ENCODE measurements at regions not wholly inside any gene's neighbourhood (a gene's known extent, or its start where the extent isn't known, plus 50 kb on each side); places are given as distances from the start of the nearest gene placed in this dataset.

DNA sequence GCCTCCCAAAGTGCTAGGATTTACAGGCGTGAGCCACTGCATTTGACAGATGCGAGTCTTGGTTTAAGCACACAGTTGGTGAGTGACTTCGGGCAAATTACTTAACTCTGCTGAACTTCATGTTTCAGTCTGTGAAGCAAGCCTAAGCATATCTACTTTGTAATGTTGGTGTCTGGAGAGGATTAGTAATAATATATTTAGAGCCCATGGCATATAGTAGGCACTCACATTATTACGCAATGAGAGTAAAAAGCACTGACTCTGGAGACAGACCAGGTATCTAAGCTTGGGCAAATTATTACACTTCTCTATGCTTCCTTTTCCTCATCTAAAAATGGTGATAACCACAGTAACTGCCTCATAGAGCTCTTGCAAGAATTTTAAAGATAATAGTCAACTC, 208.7 kb upstream of the P2RY1 start:
- Histone ChIP-seq H4K20me1 (replicated peaks; ENCODE audit: insufficient read depth) (no peaks in the 10 kb centered on the region), H3K4me3 (no peak overlapping the region), H3K27me3 (ENCODE audit: insufficient read depth) (no peaks in the 10 kb centered on the region), H3K4me1 (ENCODE audit: insufficient read depth) (0 out of 2 replicates have a peak, but pooled peaks cover 10% of the 10 kb centered on the region), H3K4me2 (no peak overlapping the region), H3K79me2 (replicated peaks; ENCODE audit: insufficient read depth) (no peaks in the 10 kb centered on the region), H3K9me2 (ENCODE audit: insufficient read depth) (no peaks in the 10 kb centered on the region; the same call in 1 of the 2 replicates), H3K36me3 (ENCODE audit: insufficient read depth) (no peaks in the 10 kb centered on the region), H3F3A (replicated peaks; ENCODE audit: low read depth) (no peaks in the 10 kb centered on the region), H2AFZ (peak overlapping the region; percentile 47), H3K27ac (ENCODE audit: low read depth) (no peak overlapping the region)
- H3K4me1 Mint-ChIP-seq = peaks cover 3% of the 10 kb centered on the region
- H3K9me3 Mint-ChIP-seq = no peaks in the 10 kb centered on the region
- H3K4me3 Mint-ChIP-seq = no peak overlapping the region
- no peaks in the 10 kb centered on the region for H3K27me3 Mint-ChIP-seq (ENCODE audit: insufficient read depth, low read depth, poor library complexity)
- ATAC-seq = no peak
- H3K27ac Mint-ChIP-seq = no peak overlapping the region
- H3K36me3 Mint-ChIP-seq (ENCODE audit: low read depth) = no peaks in the 10 kb centered on the region
- DNase-seq (ENCODE audit: low spot score) = no peak
- TF ChIP-seq JUNB (IDR thresholded peaks at IDR 0.05; ENCODE audit: unreplicated experiment) (no peak), ZNF331 (CRISPR knock-in tag; IDR thresholded peaks at IDR 0.05; ENCODE audit: low read depth) (no peak), POLR2AphosphoS5 (IDR thresholded peaks at IDR 0.05; ENCODE audit: low read depth) (no peak), NANOG (IDR thresholded peaks at IDR 0.05; ENCODE audit: borderline replicate concordance) (no peak), STAT1 (IDR thresholded peaks at IDR 0.05; ENCODE audit: unreplicated experiment) (no peak)
- TF ChIP-seq, protein P1, sequence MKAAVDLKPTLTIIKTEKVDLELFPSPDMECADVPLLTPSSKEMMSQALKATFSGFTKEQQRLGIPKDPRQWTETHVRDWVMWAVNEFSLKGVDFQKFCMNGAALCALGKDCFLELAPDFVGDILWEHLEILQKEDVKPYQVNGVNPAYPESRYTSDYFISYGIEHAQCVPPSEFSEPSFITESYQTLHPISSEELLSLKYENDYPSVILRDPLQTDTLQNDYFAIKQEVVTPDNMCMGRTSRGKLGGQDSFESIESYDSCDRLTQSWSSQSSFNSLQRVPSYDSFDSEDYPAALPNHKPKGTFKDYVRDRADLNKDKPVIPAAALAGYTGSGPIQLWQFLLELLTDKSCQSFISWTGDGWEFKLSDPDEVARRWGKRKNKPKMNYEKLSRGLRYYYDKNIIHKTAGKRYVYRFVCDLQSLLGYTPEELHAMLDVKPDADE (IDR thresholded peaks at IDR 0.05) = no peak
- TF ChIP-seq, protein P2, sequence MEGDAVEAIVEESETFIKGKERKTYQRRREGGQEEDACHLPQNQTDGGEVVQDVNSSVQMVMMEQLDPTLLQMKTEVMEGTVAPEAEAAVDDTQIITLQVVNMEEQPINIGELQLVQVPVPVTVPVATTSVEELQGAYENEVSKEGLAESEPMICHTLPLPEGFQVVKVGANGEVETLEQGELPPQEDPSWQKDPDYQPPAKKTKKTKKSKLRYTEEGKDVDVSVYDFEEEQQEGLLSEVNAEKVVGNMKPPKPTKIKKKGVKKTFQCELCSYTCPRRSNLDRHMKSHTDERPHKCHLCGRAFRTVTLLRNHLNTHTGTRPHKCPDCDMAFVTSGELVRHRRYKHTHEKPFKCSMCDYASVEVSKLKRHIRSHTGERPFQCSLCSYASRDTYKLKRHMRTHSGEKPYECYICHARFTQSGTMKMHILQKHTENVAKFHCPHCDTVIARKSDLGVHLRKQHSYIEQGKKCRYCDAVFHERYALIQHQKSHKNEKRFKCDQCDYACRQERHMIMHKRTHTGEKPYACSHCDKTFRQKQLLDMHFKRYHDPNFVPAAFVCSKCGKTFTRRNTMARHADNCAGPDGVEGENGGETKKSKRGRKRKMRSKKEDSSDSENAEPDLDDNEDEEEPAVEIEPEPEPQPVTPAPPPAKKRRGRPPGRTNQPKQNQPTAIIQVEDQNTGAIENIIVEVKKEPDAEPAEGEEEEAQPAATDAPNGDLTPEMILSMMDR (conservative IDR thresholded peaks at IDR 0.05; ENCODE audit: low read depth in 2 of 2) = no peak

DNA sequence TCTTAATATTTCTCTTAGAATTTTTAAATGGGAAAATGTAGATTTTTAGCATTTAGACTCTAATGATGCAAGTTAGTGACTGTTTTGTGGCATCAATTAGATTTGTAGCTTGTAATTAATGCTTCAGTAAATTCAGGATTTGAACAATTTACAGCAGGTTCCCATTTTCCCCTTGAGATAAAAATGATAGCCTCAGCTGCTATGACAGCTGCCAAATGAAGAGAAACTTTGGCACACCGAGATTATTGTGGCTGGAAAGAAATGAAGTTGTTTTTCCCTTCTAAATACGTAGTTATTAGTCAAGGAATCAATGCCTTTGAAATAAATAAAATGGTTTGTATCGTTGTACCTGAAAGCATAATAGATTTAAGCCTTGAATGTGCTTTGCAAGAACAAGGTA, 206.4 kb upstream of the P2RY1 start:
- Histone ChIP-seq H3K36me3 (ENCODE audit: insufficient read depth) (no peaks in the 10 kb centered on the region), H3K4me3 (no peak overlapping the region), H3K79me2 (replicated peaks; ENCODE audit: insufficient read depth) (no peaks in the 10 kb centered on the region), H3K9me2 (ENCODE audit: insufficient read depth) (no peaks in the 10 kb centered on the region; the same call in 1 of the 2 replicates), H3K4me2 (no peak overlapping the region), H3K27me3 (ENCODE audit: insufficient read depth) (no peaks in the 10 kb centered on the region), H3K4me1 (ENCODE audit: insufficient read depth) (no peaks in the 10 kb centered on the region), H4K20me1 (replicated peaks; ENCODE audit: insufficient read depth) (no peaks in the 10 kb centered on the region), H2AFZ (no peak overlapping the region), H3K27ac (ENCODE audit: low read depth) (no peak overlapping the region), H3F3A (replicated peaks; ENCODE audit: low read depth) (no peaks in the 10 kb centered on the region)
- Mint-ChIP-seq H3K36me3 (ENCODE audit: low read depth) (no peaks in the 10 kb centered on the region), H3K27me3 (ENCODE audit: insufficient read depth, low read depth, poor library complexity) (no peaks in the 10 kb centered on the region), H3K27ac (no peak overlapping the region), H3K9me3 (peaks cover 2% of the 10 kb centered on the region; the same call in 1 of the 3 replicates), H3K4me1 (no peaks in the 10 kb centered on the region), H3K4me3 (no peak overlapping the region)
- ATAC-seq (no peak), DNase-seq (ENCODE audit: low spot score) (no peak)
- TF ChIP-seq EZH2 (IDR thresholded peaks at IDR 0.05; ENCODE audit: low read depth, unreplicated experiment) = no peak
- TF ChIP-seq, protein P1 (IDR thresholded peaks at IDR 0.05) = no peak
- TF ChIP-seq STAT1 (IDR thresholded peaks at IDR 0.05; ENCODE audit: unreplicated experiment) = no peak
- no peak for TF ChIP-seq ZNF331 (CRISPR knock-in tag; IDR thresholded peaks at IDR 0.05; ENCODE audit: low read depth)
